Bronchial epithelial cell (primary cell): ENCODE measurements at regions not wholly inside any gene's neighbourhood (a gene's known extent, or its start where the extent isn't known, plus 50 kb on each side); places are given as distances from the start of the nearest gene placed in this dataset.

Source experiments
- DNase-seq: peaks from one replicate; pipeline ENCODE4 v3.0.0-alpha.2; 2010; ENCODE audit warnings: low read depth
- FAIRE-seq: peaks from 2 replicates; lab custom pipeline; 2011; peaks lifted over from hg19 to GRCh38; lab: Jason Lieb, UNC
- H3K27me3 ChIP-seq: 2 replicates; pipeline ENCODE4 v1.5.1; 2011; ENCODE audit warnings: low read length; ENCODE audit not compliant: control insufficient read depth, insufficient read depth
- H3K36me3 ChIP-seq: 2 replicates; pipeline ENCODE4 v1.5.1; 2011; ENCODE audit warnings: low read length; ENCODE audit not compliant: control insufficient read depth, insufficient read depth
- H3K4me3 ChIP-seq: 2 replicates; pipeline ENCODE4 v1.5.1; 2011; ENCODE audit warnings: mild to moderate bottlenecking, low read depth, low read length, control low read depth
- CTCF ChIP-seq: IDR thresholded peaks from 2 replicates; pipeline ENCODE4 v1.5.1; 2011; ENCODE audit warnings: mild to moderate bottlenecking, moderate library complexity, low read length, control low read depth, inconsistent platforms; ENCODE audit not compliant: insufficient read depth, severe bottlenecking

- DNase-seq (no peak), FAIRE-seq (no peak)
- no peak overlapping the region for H3K4me3 ChIP-seq
- H3K36me3 ChIP-seq = no peaks in the 10 kb centered on the region
- TF ChIP-seq CTCF = no peak
- H3K27me3 ChIP-seq = no peaks in the 10 kb centered on the region
Observed at GRCh38 chr1:221514806-221515205, 227.1 kb downstream of the DUSP10 start.

GRCh38 chr1:221515496-221515895 is 226.4 kb downstream of the DUSP10 start:
- no peak for FAIRE-seq
- Histone ChIP-seq H3K36me3 (no peaks in the 10 kb centered on the region), H3K27me3 (no peaks in the 10 kb centered on the region), H3K4me3 (no peak overlapping the region)
- TF ChIP-seq CTCF = no peak
- no peak for DNase-seq

GRCh38 chr1:221517961-221518360 is 223.9 kb downstream of the DUSP10 start:
- TF ChIP-seq CTCF = no peak
- DNase-seq (peak; percentile 89), FAIRE-seq (no peak)
- no peak overlapping the region for H3K4me3 ChIP-seq
- no peaks in the 10 kb centered on the region for H3K36me3 ChIP-seq
- H3K27me3 ChIP-seq = no peaks in the 10 kb centered on the region

GRCh38 chr1:221520250-221520649 is 221.6 kb downstream of the DUSP10 start:
- DNase-seq = no peak
- Histone ChIP-seq H3K4me3 (no peak overlapping the region), H3K27me3 (no peaks in the 10 kb centered on the region), H3K36me3 (no peaks in the 10 kb centered on the region)
- no peak for FAIRE-seq
- TF ChIP-seq CTCF = no peak

- no peak overlapping the region for H3K4me3 ChIP-seq
- no peak for FAIRE-seq
- H3K27me3 ChIP-seq = no peaks in the 10 kb centered on the region
- DNase-seq = no peak
- H3K36me3 ChIP-seq = no peaks in the 10 kb centered on the region
- TF ChIP-seq CTCF = no peak
Observed at GRCh38 chr1:221521686-221522085, 220.2 kb downstream of the DUSP10 start.

- no peak for DNase-seq
- FAIRE-seq = no peak
- TF ChIP-seq CTCF = no peak
- H3K27me3 ChIP-seq = no peaks in the 10 kb centered on the region
- H3K36me3 ChIP-seq = no peaks in the 10 kb centered on the region
- H3K4me3 ChIP-seq = no peak overlapping the region
Observed at GRCh38 chr1:221522529-221522940, 219.4 kb downstream of the DUSP10 start.
